H1 (cell line): ENCODE measurements at regions not wholly inside any gene's neighbourhood (a gene's known extent, or its start where the extent isn't known, plus 50 kb on each side); places are given as distances from the start of the nearest gene placed in this dataset.

Source experiments
- CTCF ChIA-PET: fragments of 300-600 bp; sonication (Branson Sonifier 250); formaldehyde crosslinking; loops from one replicate; lab custom pipeline; 2021; ENCODE audit not compliant: partially characterized antibody; lab: Charles Lee
- POLR2A ChIA-PET: fragments of 300-600 bp; sonication (Branson Sonifier 250); formaldehyde crosslinking; loops from one replicate; lab custom pipeline; 2021; ENCODE audit warnings: inconsistent platforms; ENCODE audit not compliant: partially characterized antibody; lab: Charles Lee
- DNase-seq, 2 experiments: peaks; one replicate each; pipeline versions ENCODE4 v3.0.0 to v3.0.0-alpha.2; 2010 to 2022; ENCODE audit warnings: low spot score in 2 of 2, low read depth in 1 of 2, mixed read lengths in 1 of 2
- FAIRE-seq: peaks from 2 replicates; lab custom pipeline; 2011; peaks lifted over from hg19 to GRCh38; lab: Jason Lieb, UNC
- H2AFZ ChIP-seq: 2 replicates; pipeline ENCODE4 v1.8.1; 2012; ENCODE audit warnings: low read length, inconsistent platforms
- H2AK5ac ChIP-seq: 2 replicates; pipeline ENCODE4 v1.6.1; 2013; ENCODE audit warnings: low read depth, low read length
- H2BK120ac ChIP-seq: replicated peaks from 2 replicates; pipeline ENCODE3; 2013; ENCODE audit warnings: low read depth, low read length, inconsistent platforms
- H2BK12ac ChIP-seq: 2 replicates; pipeline ENCODE4 v1.6.1; 2013; ENCODE audit warnings: low read depth, low read length
- H2BK15ac ChIP-seq: 2 replicates; pipeline ENCODE4 v1.6.1; 2013; ENCODE audit warnings: low read length
- H2BK20ac ChIP-seq: 2 replicates; pipeline ENCODE4 v1.6.1; 2013; ENCODE audit warnings: low read length
- H2BK5ac ChIP-seq: 2 replicates; pipeline ENCODE4 v1.6.1; 2013; ENCODE audit warnings: low read depth, low read length
- H3K14ac ChIP-seq: 2 replicates; pipeline ENCODE4 v1.6.1; 2013; ENCODE audit warnings: inconsistent platforms; ENCODE audit not compliant: insufficient read length
- H3K18ac ChIP-seq: 2 replicates; pipeline ENCODE4 v1.6.1; 2013; ENCODE audit warnings: low read length; ENCODE audit errors: extremely low read depth
- H3K23ac ChIP-seq: 2 replicates; pipeline ENCODE4 v1.6.1; 2013; ENCODE audit warnings: inconsistent platforms; ENCODE audit not compliant: insufficient read length
- H3K23me2 ChIP-seq: 2 replicates; pipeline ENCODE4 v1.6.1; 2013; ENCODE audit warnings: low read depth, low read length
- H3K27ac ChIP-seq: 2 replicates; pipeline ENCODE4 v1.6.1; 2011; ENCODE audit warnings: low read depth, low read length, inconsistent platforms
- H3K27me3 ChIP-seq, 4 experiments: replicated peaks in 1 of 4; 1 replicate in 1 of 4; 2 replicates in 3 of 4; pipeline versions ENCODE4 v1.6.1 to v1.8.1; 2011 to 2013; ENCODE audit warnings: low read length in 3 of 4, mild to moderate bottlenecking in 3 of 4, inconsistent platforms in 2 of 4, mixed read lengths in 2 of 4, moderate library complexity in 1 of 4; ENCODE audit not compliant: control insufficient read depth in 3 of 4, insufficient read depth in 3 of 4; ENCODE audit errors: extremely low read depth in 1 of 4
- H3K36me3 ChIP-seq, 4 experiments: 2 replicates each; pipeline versions ENCODE4 v1.6.1 to v1.8.1; 2011 to 2013; ENCODE audit warnings: mild to moderate bottlenecking in 4 of 4, low read length in 3 of 4, moderate library complexity in 2 of 4, control low read depth in 1 of 4, inconsistent platforms in 1 of 4; ENCODE audit not compliant: insufficient read depth in 4 of 4, control insufficient read depth in 2 of 4
- H3K4ac ChIP-seq: replicated peaks from 2 replicates; pipeline ENCODE3; 2013; ENCODE audit warnings: low read length, low read depth, mixed read lengths, inconsistent platforms; ENCODE audit not compliant: insufficient read length
- H3K4me1 ChIP-seq, 4 experiments: replicated peaks in 1 of 4; 1 replicate in 1 of 4; 2 replicates in 3 of 4; pipeline versions ENCODE4 v1.6.1 to v1.8.1; 2011 to 2013; ENCODE audit warnings: low read length in 3 of 4, inconsistent platforms in 2 of 4, mixed read lengths in 1 of 4; ENCODE audit not compliant: insufficient read depth in 4 of 4, control insufficient read depth in 3 of 4
- H3K4me2 ChIP-seq, 2 experiments: 2 replicates each; pipeline versions ENCODE4 v1.6.1 to v1.8.1; 2011 to 2013; ENCODE audit warnings: low read depth in 2 of 2, low read length in 2 of 2, control low read depth in 1 of 2, inconsistent platforms in 1 of 2, mild to moderate bottlenecking in 1 of 2; ENCODE audit not compliant: insufficient read depth in 1 of 2
- H3K4me3 ChIP-seq, 4 experiments: fragments of 200-600, 300-600 bp in 1 of 4; sonication (generic), shearing (Covaris generic), sonication (Bioruptor Twin) in 1 of 4; 2 replicates each; pipeline versions ENCODE4 v1.5.1 to v1.8.1; 2011 to 2016; ENCODE audit warnings: low read length in 4 of 4, low read depth in 3 of 4, control low read depth in 2 of 4, inconsistent platforms in 2 of 4, mild to moderate bottlenecking in 2 of 4, mixed read lengths in 1 of 4, moderate library complexity in 1 of 4; ENCODE audit not compliant: insufficient read depth in 2 of 4; ENCODE audit errors: extremely low read depth in 1 of 4
- H3K56ac ChIP-seq: replicated peaks from 2 replicates; pipeline ENCODE3; 2013; ENCODE audit warnings: low read depth, mild to moderate bottlenecking, mixed read lengths, low read length, inconsistent platforms; ENCODE audit not compliant: insufficient read length
- H3K79me1 ChIP-seq: 2 replicates; pipeline ENCODE4 v1.6.1; 2013; ENCODE audit warnings: low read depth, low read length, control low read depth
- H3K79me2 ChIP-seq, 2 experiments: 2 replicates each; pipeline versions ENCODE4 v1.6.1 to v1.8.1; 2012 to 2013; ENCODE audit warnings: low read length in 2 of 2, mild to moderate bottlenecking in 2 of 2, inconsistent platforms in 1 of 2; ENCODE audit not compliant: insufficient read depth in 2 of 2, control insufficient read depth in 1 of 2
- H3K9ac ChIP-seq, 4 experiments: replicated peaks in 1 of 4; 1 replicate in 1 of 4; 2 replicates in 3 of 4; pipeline versions ENCODE4 v1.6.1 to v1.8.1; 2011 to 2013; ENCODE audit warnings: low read depth in 3 of 4, low read length in 3 of 4, control low read depth in 2 of 4, mild to moderate bottlenecking in 2 of 4, moderate library complexity in 2 of 4, inconsistent platforms in 1 of 4; ENCODE audit errors: extremely low read depth in 1 of 4
- H3K9me3 ChIP-seq, 2 experiments: 2 replicates each; pipeline versions ENCODE4 v1.6.1 to v1.8.1; 2012 to 2013; ENCODE audit warnings: mild to moderate bottlenecking in 2 of 2, moderate library complexity in 2 of 2, control low read depth in 1 of 2, inconsistent platforms in 1 of 2, low read depth in 1 of 2, low read length in 1 of 2, mixed read lengths in 1 of 2; ENCODE audit not compliant: insufficient read depth in 2 of 2
- H4K20me1 ChIP-seq, 2 experiments: replicated peaks in 1 of 2; 2 replicates each; pipeline versions ENCODE3 to v1.8.1; 2011 to 2013; ENCODE audit warnings: inconsistent platforms in 2 of 2, low read length in 2 of 2, mild to moderate bottlenecking in 1 of 2; ENCODE audit not compliant: insufficient read depth in 2 of 2, control insufficient read depth in 1 of 2
- H4K5ac ChIP-seq: 2 replicates; pipeline ENCODE4 v1.6.1; 2013; ENCODE audit warnings: low read length, low read depth, mixed read lengths, inconsistent platforms; ENCODE audit not compliant: insufficient read length
- H4K8ac ChIP-seq: 2 replicates; pipeline ENCODE4 v1.8.0; 2013; ENCODE audit warnings: mild to moderate bottlenecking, moderate library complexity, low read length, inconsistent platforms; ENCODE audit not compliant: insufficient read depth; ENCODE audit errors: extremely low read depth
- H4K91ac ChIP-seq: replicated peaks from 2 replicates; pipeline ENCODE3; 2013; ENCODE audit warnings: low read length, mixed read lengths, inconsistent platforms; ENCODE audit not compliant: insufficient read length
- ASH2L ChIP-seq: fragments of 200-600, 300-600 bp; sonication (generic); IDR thresholded peaks from one replicate; pipeline ENCODE4 v1.7.1; 2017; ENCODE audit warnings: low read length
- CEBPB ChIP-seq: IDR thresholded peaks from 2 replicates; pipeline ENCODE4 v1.6.1; 2012; ENCODE audit warnings: low read depth, low read length
- NANOG ChIP-seq: IDR thresholded peaks from 2 replicates; pipeline ENCODE4 v1.6.1; 2011; ENCODE audit warnings: low read length, low read depth, mild to moderate bottlenecking, inconsistent platforms; ENCODE audit not compliant: insufficient read depth, poor library complexity, severe bottlenecking
- PHF8 ChIP-seq: fragments of 200-600 bp; sonication (generic); conservative IDR thresholded peaks from 2 replicates; pipeline ENCODE4 v1.7.1; 2012; ENCODE audit warnings: low read depth, mild to moderate bottlenecking, inconsistent platforms, low read length, moderate library complexity
- TAF7 ChIP-seq: optimal IDR thresholded peaks from 2 replicates; pipeline ENCODE3; 2011; ENCODE audit warnings: low read depth, mild to moderate bottlenecking, inconsistent platforms, low read length, moderate library complexity, borderline replicate concordance
- YY1 ChIP-seq: IDR thresholded peaks from 2 replicates; pipeline ENCODE4 v1.6.1; 2011; ENCODE audit warnings: low read depth, mild to moderate bottlenecking, low read length
- WGBS, 2 experiments: shearing (Covaris generic) in 1 of 2; methylation state at CpG; one replicate each; pipeline versions ENCODE4 v1.1.6 to v1.1.7; 2013 to 2015; ENCODE audit warnings: low lambda C conversion rate in 2 of 2, mixed read lengths in 2 of 2, inconsistent platforms in 1 of 2, low coverage in 1 of 2, missing lambda C conversion rate in 1 of 2; ENCODE audit not compliant: insufficient replicate concordance in 2 of 2, insufficient coverage in 1 of 2, insufficient read length in 1 of 2; ENCODE audit errors: extremely low coverage in 1 of 2, missing lambda C conversion rate in 1 of 2; 5-methylcytosine and 5-hydroxymethylcytosine counted together
- TF ChIP-seq, protein P1 (sequence below): IDR thresholded peaks from 2 replicates; pipeline ENCODE4 v1.6.1; 2012; ENCODE audit warnings: inconsistent platforms

DNA sequence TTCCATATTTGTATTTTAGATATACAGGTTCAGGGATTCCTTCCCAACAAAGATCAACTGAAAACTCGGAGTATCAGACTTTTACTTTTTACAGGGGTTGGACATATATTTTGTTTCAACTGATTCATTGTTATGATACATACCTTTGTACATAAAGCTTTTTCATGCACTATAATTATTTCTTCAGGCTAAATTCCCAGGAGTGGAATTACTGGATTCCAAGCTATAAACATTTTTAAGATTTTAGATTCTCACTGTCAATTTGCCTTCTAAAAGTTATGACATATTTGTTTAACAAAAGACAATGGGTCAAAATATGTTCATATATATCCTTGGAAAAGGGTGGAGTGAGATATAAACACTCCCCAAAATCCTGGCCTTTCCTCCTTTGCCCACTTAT, 449.0 kb downstream of the PDCD6IP start:
- ChIA-PET POLR2A (no interaction called here), CTCF (interaction anchor here (0.9 to 1.6 kb wide), 4 partner anchors 13 to 365 kb away, joined by 3 to 6 read pairs (median 4); no protein-coding TSS in a partner anchor)
- Histone ChIP-seq H2BK20ac (no peak overlapping the region), H3K23ac (no peak overlapping the region), H3K79me2 (no peaks in the 10 kb centered on the region), H3K79me1 (no peaks in the 10 kb centered on the region), H2BK120ac (no peak overlapping the region), H3K9me3 (no peaks in the 10 kb centered on the region), H3K27ac (no peak overlapping the region), H3K18ac (no peak overlapping the region), H4K5ac (no peak overlapping the region), H3K9ac (no peak overlapping the region), H3K4ac (no peak overlapping the region), H3K4me2 (no peak overlapping the region), H3K4me1 (no peaks in the 10 kb centered on the region), H4K8ac (no peak overlapping the region), H3K14ac (no peak overlapping the region), H3K4me3 (no peak overlapping the region), H2BK15ac (no peak overlapping the region), H2AFZ (no peak overlapping the region), H4K20me1 (no peaks in the 10 kb centered on the region), H3K56ac (no peak overlapping the region), H3K27me3 (no peaks in the 10 kb centered on the region), H3K23me2 (no peaks in the 10 kb centered on the region), H3K36me3 (no peaks in the 10 kb centered on the region), H2AK5ac (no peak overlapping the region), H2BK12ac (no peak overlapping the region), H2BK5ac (no peak overlapping the region), H4K91ac (no peak overlapping the region)
- WGBS, 2 experiments = 45% methylated on average over 1 of the region's 1 CpG; no CpG with 5 or more reads in 1 of the 2 experiments
- FAIRE-seq (no peak), DNase-seq (no peak)
- TF ChIP-seq NANOG (no peak), PHF8 (no peak), ASH2L (no peak), TAF7 (no peak), YY1 (no peak), CEBPB (no peak)
- TF ChIP-seq, protein P1, sequence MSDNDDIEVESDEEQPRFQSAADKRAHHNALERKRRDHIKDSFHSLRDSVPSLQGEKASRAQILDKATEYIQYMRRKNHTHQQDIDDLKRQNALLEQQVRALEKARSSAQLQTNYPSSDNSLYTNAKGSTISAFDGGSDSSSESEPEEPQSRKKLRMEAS = no peak
